CD4-positive, alpha-beta T cell treated with Interleukin-15 for 1 hour (primary cell): ENCODE measurements at regions not wholly inside any gene's neighbourhood (a gene's known extent, or its start where the extent isn't known, plus 50 kb on each side); places are given as distances from the start of the nearest gene placed in this dataset.
"Not testable (repeated sequence)": the region's sequence is repeated elsewhere in the genome, so short reads cannot be mapped to it uniquely, and the experiment has no call there.

Source experiments
- DNase-seq: peaks from one replicate; pipeline ENCODE4 v3.0.0-alpha.2; 2020

GRCh38 chr6:132025468-132025867 lies 74.3 kb upstream of the CCN2 start:
- DNase-seq = no peak

DNA sequence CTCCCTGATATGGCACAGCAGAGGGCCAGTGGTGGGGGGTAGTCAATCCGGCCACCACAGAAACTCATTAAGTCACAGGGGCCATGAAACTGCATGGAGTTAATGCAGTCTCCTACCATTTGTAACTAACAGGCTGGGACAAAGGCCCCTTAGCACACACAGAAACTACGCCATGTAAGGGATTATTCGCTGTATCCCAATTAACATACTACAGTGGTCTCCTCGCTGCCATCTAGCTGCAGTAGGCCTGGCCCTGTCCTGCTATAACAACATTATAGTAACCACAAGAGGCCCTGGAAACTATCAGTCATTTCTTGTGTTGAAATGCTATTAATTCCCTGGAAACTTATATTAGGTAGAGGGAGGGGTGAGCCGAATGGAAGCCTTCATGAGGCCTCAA lies 72.3 kb upstream of the CCN2 start:
- DNase-seq = no peak

DNA sequence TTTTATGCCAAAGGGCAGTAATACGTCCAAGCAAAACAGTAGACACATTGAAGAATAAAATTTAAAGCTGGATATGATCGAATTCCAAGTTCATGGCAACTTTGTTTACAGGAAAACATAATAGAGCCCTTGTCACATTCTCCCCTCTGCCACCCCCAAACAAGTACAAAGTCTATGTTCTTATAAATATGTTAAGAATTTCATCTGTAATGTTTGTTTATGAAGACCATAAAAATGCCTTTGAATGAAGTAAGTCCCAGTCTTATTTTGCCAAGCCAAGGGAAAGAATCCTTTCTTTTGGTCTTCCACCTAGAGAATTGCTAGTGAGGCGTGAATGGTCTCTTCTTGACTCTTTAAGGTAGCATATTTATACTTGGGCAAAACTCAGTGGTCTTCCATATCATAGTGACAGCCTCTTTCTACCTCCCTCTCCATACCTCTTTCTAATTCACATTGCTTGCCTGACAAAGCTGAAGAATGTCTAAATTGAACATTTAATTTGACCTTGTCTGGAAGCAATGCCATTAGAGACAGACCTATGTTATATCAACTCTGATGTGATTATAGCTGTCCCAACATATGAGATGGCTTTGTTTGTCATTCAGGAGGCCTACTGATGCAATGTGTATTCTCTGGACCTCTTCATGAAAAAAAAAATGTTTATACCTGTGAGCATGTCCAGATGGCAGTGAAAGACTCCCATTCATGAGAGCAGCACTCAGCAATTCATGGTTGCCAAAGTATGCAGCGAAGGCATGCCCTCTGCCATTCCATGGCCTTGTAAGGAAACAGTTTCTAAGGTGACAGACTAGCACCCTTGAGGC lies 70.6 kb upstream of the CCN2 start:
- no peak for DNase-seq

GRCh38 chr6:132020918-132021317 lies 69.7 kb upstream of the CCN2 start:
- DNase-seq = not testable (repeated sequence)

GRCh38 chr6:132020138-132020581 lies 69.0 kb upstream of the CCN2 start:
- no peak for DNase-seq

DNA sequence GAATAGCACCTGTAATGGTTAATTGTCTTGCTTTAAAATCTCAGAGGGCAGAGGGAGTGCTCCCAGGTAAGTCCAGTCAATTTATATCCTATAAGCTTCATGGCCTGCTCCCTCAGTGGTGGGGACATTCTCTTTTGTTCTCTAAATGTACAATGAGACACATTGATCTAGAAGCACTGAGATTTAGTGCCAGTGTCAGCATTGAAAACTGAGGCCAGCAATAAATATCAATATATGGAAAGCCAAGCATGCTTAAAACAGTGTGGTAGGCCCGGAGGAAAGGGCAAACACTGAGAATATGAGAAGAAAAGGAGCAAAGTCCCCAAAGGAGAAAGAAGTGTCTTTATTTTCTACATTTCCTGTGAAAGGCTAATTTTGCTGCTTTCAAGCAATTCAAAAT lies 68.4 kb upstream of the CCN2 start:
- no peak for DNase-seq

DNA sequence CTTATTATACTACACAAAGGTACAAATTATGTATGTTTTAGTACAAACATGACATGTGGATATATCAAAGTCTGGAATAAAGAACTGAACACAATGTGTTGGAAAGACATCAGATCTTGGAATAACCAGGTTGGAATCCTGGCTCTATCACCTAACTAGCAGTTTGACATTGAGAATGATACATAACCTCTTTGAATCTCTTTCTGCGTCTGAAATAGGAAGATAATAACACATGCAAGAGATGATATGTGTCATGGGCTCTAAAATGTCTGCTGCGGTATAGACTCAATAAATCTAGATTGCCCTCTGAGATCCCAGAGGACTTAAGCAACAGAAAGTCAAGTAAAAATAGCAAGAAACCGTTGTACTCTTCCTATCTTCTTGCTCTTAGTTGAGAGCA lies 66.8 kb upstream of the CCN2 start:
- DNase-seq = no peak

DNA sequence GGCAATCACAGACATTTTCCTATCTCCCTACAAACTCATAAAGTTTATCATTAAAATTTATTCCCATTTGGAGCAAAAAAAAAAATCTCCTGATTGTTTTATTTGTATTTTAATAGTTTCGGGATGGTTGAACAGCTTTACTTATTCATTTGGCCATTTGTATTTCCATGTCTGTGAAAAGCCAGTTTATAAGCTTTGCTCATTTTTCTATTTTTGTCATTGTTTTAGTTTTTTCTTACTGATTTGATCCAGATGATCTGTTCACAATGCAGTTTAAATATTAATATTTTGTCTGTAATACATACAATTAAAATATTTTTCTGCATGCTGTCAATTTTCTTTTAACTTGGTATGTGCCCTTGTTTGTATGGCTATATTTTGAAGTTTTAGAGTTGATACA lies 65.2 kb upstream of the CCN2 start:
- no peak for DNase-seq

DNA sequence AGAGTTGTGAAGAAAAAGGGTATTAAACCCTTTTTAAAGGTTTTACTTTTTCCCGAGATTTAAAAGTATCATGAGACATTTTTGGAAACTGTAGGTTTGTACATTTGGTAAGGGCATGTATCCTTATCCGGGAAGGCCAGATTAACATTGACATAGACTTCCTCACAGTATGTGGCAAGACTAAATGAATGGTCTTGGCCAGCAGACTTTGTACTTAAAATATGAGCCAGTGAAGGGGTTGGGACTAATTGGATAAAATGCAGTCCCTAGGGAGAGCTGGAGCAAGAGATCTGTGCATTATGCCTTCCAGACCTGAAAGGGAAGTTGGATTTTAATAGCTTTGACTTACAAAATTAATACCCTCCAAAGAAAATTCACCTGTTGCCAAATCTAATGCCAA lies 60.4 kb upstream of the CCN2 start:
- no peak for DNase-seq

DNA sequence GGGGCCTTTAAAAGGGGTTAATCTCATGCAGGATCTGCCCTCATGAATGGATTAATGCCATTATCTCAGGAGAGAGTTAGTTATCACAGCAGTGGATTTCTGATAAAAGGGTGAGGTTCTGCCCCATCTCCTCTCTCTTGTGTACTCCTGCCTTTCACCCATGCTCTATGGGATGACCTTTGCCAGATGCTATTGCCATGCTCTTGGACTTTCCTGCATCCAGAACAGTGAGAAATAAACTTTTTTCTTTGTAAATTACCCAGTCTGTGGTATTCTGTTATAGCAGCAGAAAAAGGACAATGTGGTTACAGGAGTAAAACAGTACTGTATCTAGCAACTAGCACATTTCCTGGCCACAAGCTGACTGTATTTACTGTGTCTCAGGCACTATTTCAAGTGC lies 58.0 kb upstream of the CCN2 start:
- DNase-seq = no peak

DNA sequence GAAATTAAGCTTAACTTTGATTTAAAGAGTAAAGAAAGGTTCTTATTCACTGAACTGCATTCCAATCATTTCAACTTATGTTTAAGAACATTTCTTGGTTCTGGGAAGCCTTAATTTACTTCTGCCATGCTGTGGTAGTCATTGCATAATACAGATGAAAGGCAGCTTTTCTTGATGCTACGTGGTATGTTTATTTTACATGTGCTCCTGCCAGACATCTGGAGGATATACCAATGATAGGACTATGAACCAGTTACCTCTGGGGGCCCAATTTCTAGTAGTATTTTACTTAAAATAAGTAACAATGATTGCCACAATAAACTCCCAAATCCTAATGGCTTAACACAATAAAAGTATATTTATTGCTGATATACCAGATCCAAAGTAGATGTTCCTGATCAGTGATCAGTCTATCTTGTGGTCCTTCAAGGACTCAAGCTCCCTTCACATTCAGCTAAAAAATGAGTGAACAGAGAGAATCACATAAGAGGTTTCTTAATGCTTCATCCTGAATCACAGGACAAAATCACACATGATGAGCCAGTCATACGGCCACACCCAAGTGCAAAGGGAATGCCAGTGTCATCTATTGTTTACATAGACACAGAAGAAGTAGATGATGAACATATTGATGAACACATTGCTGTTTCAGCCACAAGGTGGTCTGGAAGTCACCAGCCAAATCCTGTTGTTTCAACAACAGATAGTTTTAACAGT lies 56.5 kb upstream of the CCN2 start:
- no peak for DNase-seq

DNA sequence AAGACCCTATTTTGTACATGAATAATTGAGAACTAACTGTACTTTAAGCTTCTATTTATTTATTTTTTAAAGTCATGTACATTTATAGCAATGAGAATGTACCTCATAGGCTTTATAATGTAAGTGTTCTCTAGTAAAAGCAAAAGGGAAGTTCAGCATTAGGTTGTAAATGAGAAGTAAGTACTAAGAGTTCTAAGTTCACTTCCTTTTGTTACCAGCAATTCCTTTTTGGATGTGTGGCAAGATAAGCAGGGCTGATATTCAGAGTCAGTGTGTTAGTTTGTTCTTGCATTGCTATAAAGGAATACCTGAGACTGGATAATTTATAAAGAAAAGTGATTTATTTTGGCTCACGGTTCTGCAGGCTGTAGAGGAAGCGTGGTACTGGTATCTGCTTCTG lies 54.0 kb upstream of the CCN2 start:
- no peak for DNase-seq

DNA sequence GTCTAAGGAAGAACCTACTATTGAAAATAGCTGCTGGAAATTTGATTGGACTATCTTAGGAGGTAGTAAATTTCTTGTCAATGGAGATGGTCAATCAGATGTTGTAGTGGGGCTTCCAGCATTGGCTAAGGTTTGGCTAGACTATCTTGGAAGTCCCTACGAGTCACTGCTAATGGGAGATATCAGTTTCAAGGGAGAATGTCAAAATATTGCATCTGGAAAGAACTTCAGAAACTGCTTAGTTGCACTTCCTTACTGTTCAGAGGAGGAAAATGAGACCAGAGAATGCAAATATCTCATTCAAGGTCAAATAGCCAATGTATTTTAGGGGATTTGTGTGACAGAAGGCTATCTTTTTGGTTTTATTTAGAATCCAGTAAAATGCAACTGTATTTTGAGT lies 53.5 kb upstream of the CCN2 start:
- DNase-seq = no peak

- no peak for DNase-seq
Measured at GRCh38 chr6:132003516-132004178, 52.5 kb upstream of the CCN2 start.
